Parathyroid adenoma (tissue), 2 donors: ENCODE measurements at regions not wholly inside any gene's neighbourhood (a gene's known extent, or its start where the extent isn't known, plus 50 kb on each side); places are given as distances from the start of the nearest gene placed in this dataset.
"Not testable (repeated sequence)": the region's sequence is repeated elsewhere in the genome, so short reads cannot be mapped to it uniquely, and the experiment has no call there.

Experiments used
- H2AFZ ChIP-seq: fragments of 300-600 bp; sonication (generic); one replicate; pipeline ENCODE4 v1.7.0; 2017; ENCODE audit warnings: antibody characterized with exemption, mild to moderate bottlenecking
- H3K27ac ChIP-seq: fragments of 300-600 bp; sonication (generic); one replicate; pipeline ENCODE4 v1.7.0; 2017
- H3K27me3 ChIP-seq: fragments of 300-600 bp; sonication (generic); one replicate; pipeline ENCODE4 v1.7.0; 2017; ENCODE audit warnings: low read length; ENCODE audit not compliant: control insufficient read depth, insufficient read depth
- H3K36me3 ChIP-seq: fragments of 300-600 bp; sonication (generic); one replicate; pipeline ENCODE4 v1.7.0; 2017; ENCODE audit warnings: low read length; ENCODE audit not compliant: control insufficient read depth, insufficient read depth
- H3K4me1 ChIP-seq: fragments of 300-600 bp; sonication (generic); one replicate; pipeline ENCODE4 v1.7.0; 2017; ENCODE audit warnings: control low read depth
- H3K4me2 ChIP-seq: fragments of 300-600 bp; sonication (generic); one replicate; pipeline ENCODE4 v1.7.0; 2017; ENCODE audit warnings: low read length
- H3K4me3 ChIP-seq: fragments of 300-600 bp; sonication (generic); one replicate; pipeline ENCODE4 v1.7.0; 2017; ENCODE audit warnings: low read depth, low read length
- H3K79me2 ChIP-seq: fragments of 300-600 bp; sonication (generic); one replicate; pipeline ENCODE4 v1.7.0; 2017; ENCODE audit warnings: control low read depth
- H3K9ac ChIP-seq: fragments of 300-600 bp; sonication (generic); one replicate; pipeline ENCODE4 v1.7.0; 2017; ENCODE audit warnings: mild to moderate bottlenecking
- H3K9me3 ChIP-seq: fragments of 300-600 bp; sonication (generic); one replicate; pipeline ENCODE4 v1.7.0; 2017; ENCODE audit warnings: low read length; ENCODE audit not compliant: control insufficient read depth
- CTCF ChIP-seq: fragments of 300-600 bp; sonication (generic); IDR thresholded peaks from one replicate; pipeline ENCODE4 v1.7.0; 2017; ENCODE audit warnings: antibody characterized with exemption, mild to moderate bottlenecking
- donor health status: primary hyperparathyroidism.

GRCh38 chr6:120478650-120479049, 855.6 kb downstream of the TBC1D32 start:
- Histone ChIP-seq H3K27me3 (no peaks in the 10 kb centered on the region), H3K79me2 (no peaks in the 10 kb centered on the region), H3K9ac (no peak overlapping the region), H3K27ac (no peak overlapping the region), H3K36me3 (no peaks in the 10 kb centered on the region), H3K9me3 (peaks cover 4% of the 10 kb centered on the region), H2AFZ (no peak overlapping the region), H3K4me3 (no peak overlapping the region), H3K4me1 (no peaks in the 10 kb centered on the region), H3K4me2 (no peak overlapping the region)
- TF ChIP-seq CTCF = no peak

DNA sequence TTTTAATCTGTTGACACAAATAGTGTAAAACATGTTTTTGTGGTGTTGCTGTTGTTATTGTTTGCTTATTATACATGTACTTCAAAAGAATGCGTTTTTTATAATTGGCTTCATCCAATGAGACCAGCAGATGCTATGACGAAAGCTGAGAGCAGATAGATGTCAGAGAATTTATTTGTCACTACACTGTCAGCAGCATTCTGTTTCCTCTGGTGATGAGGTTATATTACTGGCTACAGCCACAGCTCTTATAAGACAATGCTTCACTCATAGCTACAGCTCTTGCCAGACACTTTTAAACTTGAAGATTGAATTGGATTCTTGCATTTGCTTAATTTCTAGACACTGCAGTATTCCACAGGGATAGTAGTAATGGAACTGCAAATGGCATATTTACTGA, 860.5 kb downstream of the TBC1D32 start:
- H3K36me3 ChIP-seq = no peaks in the 10 kb centered on the region
- no peaks in the 10 kb centered on the region for H3K27me3 ChIP-seq
- no peak overlapping the region for H3K27ac ChIP-seq
- no peak for TF ChIP-seq CTCF
- no peak overlapping the region for H2AFZ ChIP-seq
- H3K79me2 ChIP-seq = no peaks in the 10 kb centered on the region
- no peak overlapping the region for H3K4me3 ChIP-seq
- no peak overlapping the region for H3K4me2 ChIP-seq
- H3K9me3 ChIP-seq = peaks cover 4% of the 10 kb centered on the region
- no peaks in the 10 kb centered on the region for H3K4me1 ChIP-seq
- no peak overlapping the region for H3K9ac ChIP-seq

GRCh38 chr6:120468486-120468885, 865.8 kb downstream of the TBC1D32 start:
- no peaks in the 10 kb centered on the region for H3K79me2 ChIP-seq
- no peaks in the 10 kb centered on the region for H3K9me3 ChIP-seq
- H3K4me1 ChIP-seq = no peaks in the 10 kb centered on the region
- H3K27ac ChIP-seq = no peak overlapping the region
- no peaks in the 10 kb centered on the region for H3K27me3 ChIP-seq
- H3K9ac ChIP-seq = no peak overlapping the region
- TF ChIP-seq CTCF = no peak
- no peak overlapping the region for H3K4me3 ChIP-seq
- no peaks in the 10 kb centered on the region for H3K36me3 ChIP-seq
- no peak overlapping the region for H3K4me2 ChIP-seq
- no peak overlapping the region for H2AFZ ChIP-seq

- Histone ChIP-seq H3K9me3 (no peaks in the 10 kb centered on the region), H3K4me2 (no peak overlapping the region), H3K9ac (no peak overlapping the region), H2AFZ (no peak overlapping the region), H3K4me1 (no peaks in the 10 kb centered on the region), H3K27me3 (no peaks in the 10 kb centered on the region), H3K27ac (no peak overlapping the region), H3K4me3 (no peak overlapping the region), H3K36me3 (no peaks in the 10 kb centered on the region), H3K79me2 (no peaks in the 10 kb centered on the region)
- no peak for TF ChIP-seq CTCF
Measured at GRCh38 chr6:120451508-120451907, 882.8 kb downstream of the TBC1D32 start.

GRCh38 chr6:120447605-120448004, 886.7 kb downstream of the TBC1D32 start:
- no peaks in the 10 kb centered on the region for H3K79me2 ChIP-seq
- TF ChIP-seq CTCF = no peak
- no peaks in the 10 kb centered on the region for H3K9me3 ChIP-seq
- H3K4me3 ChIP-seq = no peak overlapping the region
- H3K4me1 ChIP-seq = no peaks in the 10 kb centered on the region
- no peaks in the 10 kb centered on the region for H3K36me3 ChIP-seq
- no peak overlapping the region for H2AFZ ChIP-seq
- no peak overlapping the region for H3K4me2 ChIP-seq
- no peak overlapping the region for H3K9ac ChIP-seq
- H3K27ac ChIP-seq = no peak overlapping the region
- no peaks in the 10 kb centered on the region for H3K27me3 ChIP-seq

GRCh38 chr6:120432840-120433239, 901.4 kb downstream of the TBC1D32 start:
- H3K4me1 ChIP-seq, H3K27me3 ChIP-seq, H3K9ac ChIP-seq, H3K9me3 ChIP-seq, H3K79me2 ChIP-seq, H3K27ac ChIP-seq, H3K4me3 ChIP-seq, H2AFZ ChIP-seq, H3K36me3 ChIP-seq, H3K4me2 ChIP-seq: not testable (repeated sequence)
